Activated CD8-positive, alpha-beta T cell treated with anti-CD3 and anti-CD28 coated beads, Interleukin-2, amount 10 ng/mL, durations not matched to agents 7 days and 5 days (primary cell): ENCODE measurements at regions not wholly inside any gene's neighbourhood (a gene's known extent, or its start where the extent isn't known, plus 50 kb on each side); places are given as distances from the start of the nearest gene placed in this dataset.

Experiments
- ATAC-seq: fragments of 150-1000 bp; cut with Tn5 transposase; one replicate; pipeline ENCODE4 v1.10.0; 2021; ENCODE audit warnings: moderate library complexity
- CTCF ChIA-PET: fragments of 350-600 bp; sonication (Branson Sonifier 250); formaldehyde crosslinking; loops from one replicate; lab custom pipeline; 2021; ENCODE audit warnings: antibody characterized with exemption; lab: Charles Lee
- POLR2A ChIA-PET: fragments of 350-600 bp; sonication (Branson Sonifier 250); formaldehyde crosslinking; loops from one replicate; lab custom pipeline; 2021; ENCODE audit warnings: antibody characterized with exemption; lab: Charles Lee
- DNase-seq: peaks from one replicate; pipeline ENCODE4 v3.0.0-alpha.2; 2020
- H3K27ac Mint-ChIP-seq: one replicate; pipeline ENCODE4 v1.8.0; 2021; ENCODE audit warnings: mild to moderate bottlenecking, mixed read lengths
- H3K27me3 Mint-ChIP-seq: one replicate; pipeline ENCODE4 v1.8.0; 2021; ENCODE audit warnings: low read depth, mixed read lengths
- H3K36me3 Mint-ChIP-seq: one replicate; pipeline ENCODE4 v1.8.0; 2021; ENCODE audit warnings: low read depth, mixed read lengths
- H3K4me1 Mint-ChIP-seq: one replicate; pipeline ENCODE4 v1.8.0; 2021; ENCODE audit warnings: low read depth, mixed read lengths
- H3K4me3 Mint-ChIP-seq: one replicate; pipeline ENCODE4 v1.8.0; 2021; ENCODE audit warnings: mild to moderate bottlenecking, mixed read lengths
- H3K9me3 Mint-ChIP-seq: one replicate; pipeline ENCODE4 v1.8.0; 2022; ENCODE audit warnings: mixed read lengths; ENCODE audit not compliant: insufficient read depth

- H3K4me1 Mint-ChIP-seq = no peaks in the 10 kb centered on the region
- ATAC-seq (no peak), DNase-seq (no peak)
- ChIA-PET CTCF (no interaction called here), POLR2A (no interaction called here)
- no peak overlapping the region for H3K4me3 Mint-ChIP-seq
- no peak overlapping the region for H3K27ac Mint-ChIP-seq
- H3K36me3 Mint-ChIP-seq = no peaks in the 10 kb centered on the region
- no peaks in the 10 kb centered on the region for H3K27me3 Mint-ChIP-seq
- no peaks in the 10 kb centered on the region for H3K9me3 Mint-ChIP-seq
Measured at GRCh38 chr2:145685383-145686050, 1165.6 kb upstream of the ZEB2 start.

GRCh38 chr2:145682546-145683157 lies 1162.7 kb upstream of the ZEB2 start:
- no peaks in the 10 kb centered on the region for H3K27me3 Mint-ChIP-seq
- H3K9me3 Mint-ChIP-seq = no peaks in the 10 kb centered on the region
- H3K4me3 Mint-ChIP-seq = no peak overlapping the region
- ChIA-PET POLR2A (no interaction called here), CTCF (no interaction called here)
- no peaks in the 10 kb centered on the region for H3K36me3 Mint-ChIP-seq
- no peak overlapping the region for H3K27ac Mint-ChIP-seq
- no peaks in the 10 kb centered on the region for H3K4me1 Mint-ChIP-seq
- no peak for DNase-seq
- ATAC-seq = no peak

- no peak overlapping the region for H3K27ac Mint-ChIP-seq
- H3K36me3 Mint-ChIP-seq = no peaks in the 10 kb centered on the region
- ChIA-PET POLR2A (no interaction called here), CTCF (no interaction called here)
- ATAC-seq = no peak
- H3K27me3 Mint-ChIP-seq = no peaks in the 10 kb centered on the region
- H3K4me3 Mint-ChIP-seq = no peak overlapping the region
- DNase-seq = no peak
- H3K4me1 Mint-ChIP-seq = no peaks in the 10 kb centered on the region
- no peaks in the 10 kb centered on the region for H3K9me3 Mint-ChIP-seq
Measured at GRCh38 chr2:145680276-145680675, 1160.4 kb upstream of the ZEB2 start.

GRCh38 chr2:145677371-145677770 lies 1157.5 kb upstream of the ZEB2 start:
- H3K9me3 Mint-ChIP-seq = no peaks in the 10 kb centered on the region
- DNase-seq = no peak
- no peaks in the 10 kb centered on the region for H3K27me3 Mint-ChIP-seq
- no peak overlapping the region for H3K27ac Mint-ChIP-seq
- ChIA-PET CTCF (no interaction called here), POLR2A (no interaction called here)
- H3K36me3 Mint-ChIP-seq = no peaks in the 10 kb centered on the region
- H3K4me3 Mint-ChIP-seq = no peak overlapping the region
- ATAC-seq = no peak
- no peaks in the 10 kb centered on the region for H3K4me1 Mint-ChIP-seq

GRCh38 chr2:145674705-145675104 lies 1154.8 kb upstream of the ZEB2 start:
- ATAC-seq (no peak), DNase-seq (no peak)
- Mint-ChIP-seq H3K27ac (no peak overlapping the region), H3K4me1 (no peaks in the 10 kb centered on the region), H3K27me3 (no peaks in the 10 kb centered on the region), H3K36me3 (no peaks in the 10 kb centered on the region), H3K4me3 (no peak overlapping the region), H3K9me3 (no peaks in the 10 kb centered on the region)
- ChIA-PET POLR2A (no interaction called here), CTCF (no interaction called here)

- no peaks in the 10 kb centered on the region for H3K9me3 Mint-ChIP-seq
- no peaks in the 10 kb centered on the region for H3K27me3 Mint-ChIP-seq
- POLR2A ChIA-PET = no interaction called here
- no peak overlapping the region for H3K27ac Mint-ChIP-seq
- no peaks in the 10 kb centered on the region for H3K4me1 Mint-ChIP-seq
- no peak for DNase-seq
- H3K4me3 Mint-ChIP-seq = no peak overlapping the region
- no peaks in the 10 kb centered on the region for H3K36me3 Mint-ChIP-seq
- CTCF ChIA-PET = no interaction called here
- no peak for ATAC-seq
Measured at GRCh38 chr2:145669301-145669700, 1149.4 kb upstream of the ZEB2 start.

- no peak for DNase-seq
- no peak overlapping the region for H3K27ac Mint-ChIP-seq
- H3K9me3 Mint-ChIP-seq = no peaks in the 10 kb centered on the region
- ATAC-seq = no peak
- POLR2A ChIA-PET = no interaction called here
- no peaks in the 10 kb centered on the region for H3K27me3 Mint-ChIP-seq
- H3K4me3 Mint-ChIP-seq = no peak overlapping the region
- no peaks in the 10 kb centered on the region for H3K36me3 Mint-ChIP-seq
- no peaks in the 10 kb centered on the region for H3K4me1 Mint-ChIP-seq
- CTCF ChIA-PET = no interaction called here
Measured at GRCh38 chr2:145666552-145666951, 1146.6 kb upstream of the ZEB2 start.

- H3K9me3 Mint-ChIP-seq = no peaks in the 10 kb centered on the region
- H3K27ac Mint-ChIP-seq = no peak overlapping the region
- no peaks in the 10 kb centered on the region for H3K36me3 Mint-ChIP-seq
- no peak overlapping the region for H3K4me3 Mint-ChIP-seq
- ATAC-seq (no peak), DNase-seq (no peak)
- CTCF ChIA-PET = no interaction called here
- no peaks in the 10 kb centered on the region for H3K27me3 Mint-ChIP-seq
- POLR2A ChIA-PET = no interaction called here
- no peaks in the 10 kb centered on the region for H3K4me1 Mint-ChIP-seq
Measured at GRCh38 chr2:145657265-145657664, 1137.3 kb upstream of the ZEB2 start.

- H3K27me3 Mint-ChIP-seq = no peaks in the 10 kb centered on the region
- no peaks in the 10 kb centered on the region for H3K36me3 Mint-ChIP-seq
- no peak for ATAC-seq
- POLR2A ChIA-PET = no interaction called here
- no peak overlapping the region for H3K4me3 Mint-ChIP-seq
- H3K4me1 Mint-ChIP-seq = no peaks in the 10 kb centered on the region
- H3K27ac Mint-ChIP-seq = no peak overlapping the region
- CTCF ChIA-PET = no interaction called here
- DNase-seq = no peak
- no peaks in the 10 kb centered on the region for H3K9me3 Mint-ChIP-seq
Measured at GRCh38 chr2:145655165-145655765, 1135.3 kb upstream of the ZEB2 start.

- DNase-seq = no peak
- CTCF ChIA-PET = no interaction called here
- Mint-ChIP-seq H3K9me3 (no peaks in the 10 kb centered on the region), H3K4me3 (no peak overlapping the region), H3K27ac (no peak overlapping the region), H3K36me3 (no peaks in the 10 kb centered on the region), H3K4me1 (no peaks in the 10 kb centered on the region), H3K27me3 (no peaks in the 10 kb centered on the region)
- no peak for ATAC-seq
- POLR2A ChIA-PET = no interaction called here
Measured at GRCh38 chr2:145654746-145655145, 1134.8 kb upstream of the ZEB2 start.

GRCh38 chr2:145654156-145654555 lies 1134.2 kb upstream of the ZEB2 start:
- Mint-ChIP-seq H3K36me3 (no peaks in the 10 kb centered on the region), H3K9me3 (no peaks in the 10 kb centered on the region), H3K4me3 (no peak overlapping the region), H3K4me1 (no peaks in the 10 kb centered on the region), H3K27me3 (no peaks in the 10 kb centered on the region), H3K27ac (no peak overlapping the region)
- no peak for DNase-seq
- no peak for ATAC-seq
- CTCF ChIA-PET = no interaction called here
- POLR2A ChIA-PET = no interaction called here

- Mint-ChIP-seq H3K36me3 (no peaks in the 10 kb centered on the region), H3K27me3 (no peaks in the 10 kb centered on the region), H3K4me3 (no peak overlapping the region), H3K9me3 (no peaks in the 10 kb centered on the region), H3K27ac (no peak overlapping the region), H3K4me1 (no peaks in the 10 kb centered on the region)
- ChIA-PET CTCF (no interaction called here), POLR2A (no interaction called here)
- ATAC-seq = no peak
- DNase-seq = no peak
Measured at GRCh38 chr2:145653553-145653952, 1133.6 kb upstream of the ZEB2 start.
